ENCODE measurements at regions not wholly inside any gene's neighbourhood (a gene's known extent, or its start where the extent isn't known, plus 50 kb on each side); places are given as distances from the start of the nearest gene placed in this dataset.

GRCh38 chr5:174376726-174377373 is 331.3 kb downstream of the NSG2 start:
- no peak for DNase-seq (ENCODE audit: low read depth)

GRCh38 chr5:174378121-174378874 is 332.8 kb downstream of the NSG2 start:
- no peak for DNase-seq (ENCODE audit: low read depth)

GRCh38 chr5:174380311-174380710 is 334.8 kb downstream of the NSG2 start:
- no peak for DNase-seq (ENCODE audit: low read depth)

- no peak for DNase-seq (ENCODE audit: low read depth)
Observed at GRCh38 chr5:174381241-174381640, 335.7 kb downstream of the NSG2 start.

- DNase-seq (ENCODE audit: low read depth): no peak
Observed at GRCh38 chr5:174383210-174384167, 338.0 kb downstream of the NSG2 start.

- DNase-seq (ENCODE audit: low read depth): peak; percentile 72
Observed at GRCh38 chr5:174384509-174384947, 339.0 kb downstream of the NSG2 start.

GRCh38 chr5:174386306-174386705 is 338.1 kb upstream of the MSX2 start:
- DNase-seq (ENCODE audit: low read depth): peak; percentile 5

GRCh38 chr5:174386846-174387245 is 337.5 kb upstream of the MSX2 start:
- DNase-seq (ENCODE audit: low read depth): no peak

- DNase-seq (ENCODE audit: low read depth): no peak
Observed at GRCh38 chr5:174387448-174387847, 336.9 kb upstream of the MSX2 start.

GRCh38 chr5:174392892-174393291 is 331.5 kb upstream of the MSX2 start:
- DNase-seq (ENCODE audit: low read depth): no peak

- no peak for DNase-seq (ENCODE audit: low read depth)
Observed at GRCh38 chr5:174396541-174396940, 327.8 kb upstream of the MSX2 start.

- no peak for DNase-seq (ENCODE audit: low read depth)
Observed at GRCh38 chr5:174397206-174397605, 327.2 kb upstream of the MSX2 start.

- no peak for DNase-seq (ENCODE audit: low read depth)
Observed at GRCh38 chr5:174398171-174398570, 326.2 kb upstream of the MSX2 start.

- DNase-seq (ENCODE audit: low read depth): no peak
Observed at GRCh38 chr5:174399411-174399810, 325.0 kb upstream of the MSX2 start.

GRCh38 chr5:174400461-174400860 is 323.9 kb upstream of the MSX2 start:
- DNase-seq (ENCODE audit: low read depth): no peak

GRCh38 chr5:174401793-174402192 is 322.6 kb upstream of the MSX2 start:
- DNase-seq (ENCODE audit: low read depth): no peak

- DNase-seq (ENCODE audit: low read depth): no peak
Observed at GRCh38 chr5:174402222-174402812, 322.1 kb upstream of the MSX2 start.

- no peak for DNase-seq (ENCODE audit: low read depth)
Observed at GRCh38 chr5:174404848-174405247, 319.5 kb upstream of the MSX2 start.

GRCh38 chr5:174409070-174409469 is 315.3 kb upstream of the MSX2 start:
- no peak for DNase-seq (ENCODE audit: low read depth)

- no peak for DNase-seq (ENCODE audit: low read depth)
Observed at GRCh38 chr5:174409971-174410370, 314.4 kb upstream of the MSX2 start.

- no peak for DNase-seq (ENCODE audit: low read depth)
Observed at GRCh38 chr5:174410716-174411478, 313.5 kb upstream of the MSX2 start.

GRCh38 chr5:174411479-174411819 is 312.9 kb upstream of the MSX2 start:
- DNase-seq (ENCODE audit: low read depth): no peak
